ENCODE measurements at regions not wholly inside any gene's neighbourhood (a gene's known extent, or its start where the extent isn't known, plus 50 kb on each side); places are given as distances from the start of the nearest gene placed in this dataset.

- Histone ChIP-seq H3K9me3 (no peaks in the 10 kb centered on the region), H3K27me3 (no peaks in the 10 kb centered on the region), H3K4me1 (no peaks in the 10 kb centered on the region), H3K36me3 (no peaks in the 10 kb centered on the region), H3K27ac (no peak overlapping the region), H3K4me3 (no peak overlapping the region)
- no peak for TF ChIP-seq CTCF (IDR thresholded peaks at IDR 0.05)
- DNase-seq (ENCODE audit: low spot score in 2 of 2): no peak
- intact Hi-C loops (cut with DNase I): no loop called here
Measured at GRCh38 chr10:56646329-56647111, 285.5 kb upstream of the ZWINT start.

DNA sequence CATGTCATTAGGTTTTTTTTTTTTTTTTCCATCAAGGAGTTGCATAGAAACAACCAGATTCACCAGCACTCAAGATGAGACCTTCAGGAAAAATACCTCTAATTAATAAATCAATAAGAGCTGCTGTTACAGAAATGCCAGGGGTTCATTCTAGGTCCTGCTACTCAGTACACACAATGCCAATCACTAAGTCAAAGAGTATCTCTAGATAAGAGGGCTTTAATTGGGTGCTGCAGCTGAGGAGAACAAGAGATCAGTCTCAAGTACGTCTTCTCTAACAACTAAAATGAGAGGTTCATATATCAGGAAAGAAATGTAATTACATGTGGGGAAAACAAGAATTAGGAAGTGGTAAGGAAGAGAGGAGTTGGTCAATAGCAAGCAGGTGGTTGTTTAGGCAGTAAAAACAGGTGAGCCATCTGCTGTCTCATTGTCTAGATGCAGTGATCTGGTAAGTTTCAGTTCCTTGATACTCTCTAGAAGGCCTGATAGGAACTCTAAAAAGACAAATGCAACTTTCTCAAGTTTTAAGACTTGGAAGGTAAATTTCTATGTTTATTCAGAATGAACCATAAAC lies 272.9 kb upstream of the ZWINT start:
- no peak for DNase-seq (ENCODE audit: low spot score in 2 of 2)
- intact Hi-C loops (cut with DNase I): no loop called here
- H3K27me3 ChIP-seq: no peaks in the 10 kb centered on the region
- no peaks in the 10 kb centered on the region for H3K9me3 ChIP-seq
- H3K4me1 ChIP-seq: no peaks in the 10 kb centered on the region
- no peak overlapping the region for H3K4me3 ChIP-seq
- no peaks in the 10 kb centered on the region for H3K36me3 ChIP-seq
- no peak for TF ChIP-seq CTCF (IDR thresholded peaks at IDR 0.05)
- H3K27ac ChIP-seq: no peak overlapping the region

DNA sequence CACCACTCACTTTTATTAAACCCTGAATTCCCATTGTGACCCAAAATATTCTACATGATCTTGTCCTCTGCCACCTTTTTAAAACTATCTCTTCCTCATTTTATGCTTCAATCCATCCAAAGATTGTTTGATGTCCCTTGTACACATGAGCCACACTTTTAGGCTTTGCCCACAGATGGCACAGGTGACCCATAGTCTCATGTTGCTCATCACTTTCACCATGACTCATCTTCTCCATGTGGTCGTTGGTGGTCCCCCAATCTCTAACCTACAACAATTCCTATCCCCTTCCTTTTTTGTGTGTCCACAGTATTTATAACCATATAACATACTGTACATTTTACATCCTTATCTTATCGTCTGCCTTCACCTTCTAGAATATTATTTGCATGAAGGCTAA lies 271.5 kb upstream of the ZWINT start:
- no peaks in the 10 kb centered on the region for H3K27me3 ChIP-seq
- H3K27ac ChIP-seq: no peak overlapping the region
- no peaks in the 10 kb centered on the region for H3K9me3 ChIP-seq
- H3K4me3 ChIP-seq: no peak overlapping the region
- DNase-seq (ENCODE audit: low spot score in 2 of 2): no peak
- no peaks in the 10 kb centered on the region for H3K36me3 ChIP-seq
- no peak for TF ChIP-seq CTCF (IDR thresholded peaks at IDR 0.05)
- no peaks in the 10 kb centered on the region for H3K4me1 ChIP-seq
- intact Hi-C loops (cut with DNase I): no loop called here

DNA sequence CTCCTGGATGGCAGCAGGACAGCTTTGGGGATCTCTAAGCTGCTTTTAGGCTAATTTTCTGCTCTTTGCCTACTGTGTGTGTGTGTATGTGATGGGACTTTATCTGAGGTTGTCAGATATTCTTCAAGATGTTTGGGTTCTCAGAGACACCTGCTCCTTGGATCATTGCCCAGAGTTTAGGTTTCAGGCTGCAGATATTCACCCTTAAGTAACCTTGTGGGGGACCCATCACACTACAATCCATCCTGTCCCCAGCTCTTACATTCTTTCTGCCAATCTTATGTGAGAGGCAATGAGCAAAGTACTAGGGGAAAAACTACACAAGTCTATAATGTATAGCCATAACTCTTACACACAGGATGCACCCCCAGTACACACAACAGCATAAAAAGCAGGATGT lies 263.0 kb upstream of the ZWINT start:
- Histone ChIP-seq H3K4me1 (no peaks in the 10 kb centered on the region), H3K27me3 (no peaks in the 10 kb centered on the region), H3K36me3 (no peaks in the 10 kb centered on the region), H3K4me3 (no peak overlapping the region), H3K27ac (no peak overlapping the region), H3K9me3 (no peaks in the 10 kb centered on the region)
- TF ChIP-seq CTCF (IDR thresholded peaks at IDR 0.05): no peak
- intact Hi-C loops (cut with DNase I): no loop called here
- no peak for DNase-seq (ENCODE audit: low spot score in 2 of 2)

GRCh38 chr10:56623064-56623463 lies 262.0 kb upstream of the ZWINT start:
- no peak for TF ChIP-seq CTCF (IDR thresholded peaks at IDR 0.05)
- DNase-seq (ENCODE audit: low spot score in 2 of 2): no peak
- Histone ChIP-seq H3K36me3 (no peaks in the 10 kb centered on the region), H3K27ac (no peak overlapping the region), H3K9me3 (no peaks in the 10 kb centered on the region), H3K27me3 (no peaks in the 10 kb centered on the region), H3K4me1 (no peaks in the 10 kb centered on the region), H3K4me3 (no peak overlapping the region)
- intact Hi-C loops (cut with DNase I): no loop called here
